Right atrium auricular region (tissue), 2 donors: ENCODE measurements at regions not wholly inside any gene's neighbourhood (a gene's known extent, or its start where the extent isn't known, plus 50 kb on each side); places are given as distances from the start of the nearest gene placed in this dataset.
A peak's percentile ranks its signal among the peaks of the same experiment; 100 is the strongest.

Experiments used
- DNase-seq: peaks from one replicate; pipeline ENCODE4 v3.0.0-alpha.2; 2019; ENCODE audit warnings: low spot score
- H3K27ac ChIP-seq, 2 donors: fragments of 200-600 bp; sonication (generic); 1 replicate in 1 of 2; 2 replicates in 1 of 2; pipeline ENCODE4 v1.5.1; 2016 to 2019
- H3K27me3 ChIP-seq, 2 donors: fragments of 200-600 bp; sonication (generic); one replicate each; pipeline versions ENCODE4 v1.5.1 to v1.6.0; 2017 to 2019
- H3K36me3 ChIP-seq: fragments of 200-600 bp; sonication (generic); one replicate; pipeline ENCODE4 v1.5.1; 2016
- H3K4me1 ChIP-seq, 2 donors: fragments of 200-600 bp; sonication (generic); one replicate each; pipeline versions ENCODE4 v1.5.1 to v1.6.0; 2017 to 2019
- H3K4me3 ChIP-seq, 2 donors: fragments of 200-600 bp; sonication (generic); 1 replicate in 1 of 2; 2 replicates in 1 of 2; pipeline ENCODE4 v1.5.1; 2017 to 2019; ENCODE audit warnings: mild to moderate bottlenecking in 1 of 2, moderate library complexity in 1 of 2
- H3K9me3 ChIP-seq, 2 donors: fragments of 200-600 bp; sonication (generic); one replicate each; pipeline ENCODE4 v1.5.1; 2019
- CTCF ChIP-seq, 2 donors: fragments of 200-600 bp; sonication (generic); IDR thresholded peaks; one replicate each; pipeline ENCODE4 v1.5.1; 2019; ENCODE audit warnings: antibody characterized with exemption in 2 of 2

GRCh38 chr10:69684020-69684980 is 54.3 kb downstream of the FAM241B start:
- H3K27ac ChIP-seq: peak overlapping the region; percentile 0 to 23
- H3K4me3 ChIP-seq: no peak overlapping the region
- H3K9me3 ChIP-seq: no peaks in the 10 kb centered on the region
- no peaks in the 10 kb centered on the region for H3K27me3 ChIP-seq
- peak; percentile 81 for DNase-seq
- no peaks in the 10 kb centered on the region for H3K36me3 ChIP-seq
- no peak for TF ChIP-seq CTCF (IDR thresholded peaks at IDR 0.05)
- H3K4me1 ChIP-seq: peaks cover 0 to 16% of the 10 kb centered on the region in 2 donors

GRCh38 chr10:69684981-69685353 is 54.9 kb downstream of the FAM241B start:
- no peak for DNase-seq
- Histone ChIP-seq H3K9me3 (no peaks in the 10 kb centered on the region), H3K36me3 (no peaks in the 10 kb centered on the region), H3K27me3 (no peaks in the 10 kb centered on the region), H3K27ac (peak overlapping the region; percentile 0 to 23), H3K4me1 (peaks cover 0 to 16% of the 10 kb centered on the region in 2 donors), H3K4me3 (no peak overlapping the region)
- TF ChIP-seq CTCF (IDR thresholded peaks at IDR 0.05): no peak

GRCh38 chr10:69685426-69685801 is 55.4 kb downstream of the FAM241B start:
- no peaks in the 10 kb centered on the region for H3K36me3 ChIP-seq
- no peaks in the 10 kb centered on the region for H3K27me3 ChIP-seq
- no peaks in the 10 kb centered on the region for H3K9me3 ChIP-seq
- no peak for TF ChIP-seq CTCF (IDR thresholded peaks at IDR 0.05)
- peak overlapping the region in 1 of 2 donors; percentile 46 for H3K27ac ChIP-seq
- DNase-seq: no peak
- H3K4me1 ChIP-seq: peaks cover 0 to 16% of the 10 kb centered on the region in 2 donors
- no peak overlapping the region for H3K4me3 ChIP-seq

- peak; percentile 62 for DNase-seq
- peak overlapping the region; percentile 42 to 46 for H3K27ac ChIP-seq
Observed at GRCh38 chr10:69685802-69686585, 55.9 kb downstream of the FAM241B start.

GRCh38 chr10:69686866-69687265 is 56.8 kb downstream of the FAM241B start:
- DNase-seq: no peak
- Histone ChIP-seq H3K27ac (peak overlapping the region in 1 of 2 donors; percentile 42), H3K4me1 (peaks cover 0 to 16% of the 10 kb centered on the region in 2 donors), H3K27me3 (no peaks in the 10 kb centered on the region), H3K4me3 (no peak overlapping the region), H3K9me3 (no peaks in the 10 kb centered on the region), H3K36me3 (no peaks in the 10 kb centered on the region)
- TF ChIP-seq CTCF (IDR thresholded peaks at IDR 0.05): no peak

More at GRCh38 chr10:69685802-69686585, 55.9 kb downstream of the FAM241B start:
- Histone ChIP-seq H3K27me3 (no peaks in the 10 kb centered on the region), H3K4me3 (no peak overlapping the region), H3K36me3 (no peaks in the 10 kb centered on the region), H3K4me1 (peaks cover 0 to 16% of the 10 kb centered on the region in 2 donors), H3K9me3 (no peaks in the 10 kb centered on the region)
- TF ChIP-seq CTCF (IDR thresholded peaks at IDR 0.05): no peak
